GM19395 (cell line): ENCODE measurements at regions not wholly inside any gene's neighbourhood (a gene's known extent, or its start where the extent isn't known, plus 50 kb on each side); places are given as distances from the start of the nearest gene placed in this dataset.

Experiments used
- ATAC-seq: cut with Tn5 transposase; IDR thresholded peaks from one replicate; pipeline ENCODE4 v1.9.1; 2021; ENCODE audit warnings: mild to moderate bottlenecking, moderate library complexity; ENCODE audit not compliant: unreplicated experiment

DNA sequence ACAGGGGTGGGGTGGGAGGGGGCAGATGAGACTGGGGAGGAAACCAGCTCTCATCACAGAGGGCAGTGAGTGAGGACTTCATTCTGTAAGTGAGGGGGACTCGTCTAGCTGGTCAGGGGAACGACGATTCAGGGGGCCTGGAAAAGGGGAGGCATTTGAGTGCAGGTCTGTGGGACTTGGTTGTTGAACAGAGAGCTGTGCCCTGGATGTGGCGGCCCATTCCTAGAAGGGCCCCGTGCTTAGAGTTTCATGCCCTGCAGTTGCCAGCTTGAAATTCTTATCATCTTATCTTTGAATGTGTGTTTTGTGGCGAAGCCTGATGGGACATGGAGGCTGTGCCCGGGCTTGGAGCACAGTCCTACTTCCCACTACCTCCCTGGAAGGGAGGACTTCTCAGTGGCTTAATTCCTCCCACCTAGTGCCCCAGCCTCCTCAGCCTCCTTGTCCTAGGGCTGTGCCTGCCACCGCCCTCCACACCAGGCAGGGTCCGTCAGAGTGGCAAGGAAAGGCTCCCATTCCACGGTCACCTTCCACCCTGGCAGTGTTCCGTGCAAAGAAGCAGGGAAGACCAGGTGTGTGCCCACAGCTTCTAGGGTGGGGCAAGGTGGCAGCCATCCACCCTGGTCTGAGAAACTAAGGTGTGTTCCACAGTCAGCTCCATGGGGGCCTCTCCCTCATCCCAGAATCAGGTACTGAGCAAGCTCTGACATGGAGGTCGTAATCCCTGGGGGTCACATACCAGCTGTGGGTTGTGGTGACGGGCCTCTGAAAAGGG is 59.7 kb upstream of the LMO1 start:
- ATAC-seq = no peak

- ATAC-seq = no peak
These were observed 58.2 kb upstream of the LMO1 start for GRCh38 chr11:8321876-8322275.

GRCh38 chr11:8320076-8320475 is 56.4 kb upstream of the LMO1 start:
- no peak for ATAC-seq

DNA sequence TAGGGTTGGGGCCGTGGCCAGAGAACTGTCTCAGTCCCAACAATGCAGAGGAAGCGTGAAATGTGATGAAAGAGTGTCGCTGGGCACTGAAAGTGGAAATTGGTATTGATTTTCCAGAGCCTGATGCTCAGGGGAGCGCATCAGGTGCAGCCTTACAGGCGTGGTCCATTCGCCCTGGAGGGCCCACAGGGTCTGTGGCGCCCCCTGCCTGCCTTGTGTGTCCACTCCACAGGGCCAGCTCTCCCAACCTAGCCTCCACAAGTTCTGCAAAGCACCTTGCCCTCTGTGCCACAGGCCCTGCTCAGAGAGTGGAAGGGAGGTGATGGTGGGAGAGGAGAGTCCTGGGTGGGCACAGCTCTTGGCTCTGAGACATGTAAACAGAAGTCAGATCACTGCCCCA is 54.9 kb upstream of the LMO1 start:
- no peak for ATAC-seq

DNA sequence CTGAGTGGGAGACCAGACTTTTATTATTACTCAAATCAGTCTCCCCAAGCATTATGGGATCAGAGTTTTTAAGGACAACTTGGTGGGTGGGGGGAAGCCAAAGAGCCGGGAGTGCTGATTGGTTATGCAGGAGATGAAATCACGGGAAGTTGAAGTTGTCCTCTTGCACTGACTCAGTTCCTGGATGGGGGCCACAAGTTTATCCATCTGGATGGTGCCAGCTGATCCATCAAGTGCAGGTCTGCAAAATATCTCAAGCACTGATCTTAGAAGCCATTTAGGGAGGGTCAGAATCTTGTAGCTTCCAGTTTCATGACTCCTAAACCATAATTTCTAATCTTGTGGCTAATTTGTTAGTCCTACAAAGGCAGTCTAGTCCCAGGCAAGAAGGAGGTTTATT is 53.5 kb upstream of the LMO1 start:
- no peak for ATAC-seq

DNA sequence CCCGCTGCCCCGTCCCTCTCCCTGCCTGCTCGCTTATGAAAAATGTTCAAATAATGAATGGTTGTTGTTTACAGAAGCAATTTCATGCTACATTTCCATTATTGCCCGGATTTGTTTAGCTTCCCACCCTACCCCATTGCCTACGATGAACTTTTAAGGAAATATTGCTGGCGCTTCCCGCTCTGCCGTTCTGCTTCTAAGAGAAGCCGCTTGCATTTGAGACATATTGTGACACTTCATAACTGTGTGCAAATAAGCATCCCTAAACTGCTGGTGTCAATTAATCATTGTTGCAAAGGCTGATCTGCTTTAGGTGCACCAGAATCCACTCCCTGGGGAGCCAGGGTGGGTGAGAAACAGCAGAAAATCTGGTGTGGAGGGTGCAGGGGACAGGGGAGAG is 52.3 kb upstream of the LMO1 start:
- ATAC-seq = no peak

GRCh38 chr11:8315463-8315862 is 51.8 kb upstream of the LMO1 start:
- no peak for ATAC-seq

DNA sequence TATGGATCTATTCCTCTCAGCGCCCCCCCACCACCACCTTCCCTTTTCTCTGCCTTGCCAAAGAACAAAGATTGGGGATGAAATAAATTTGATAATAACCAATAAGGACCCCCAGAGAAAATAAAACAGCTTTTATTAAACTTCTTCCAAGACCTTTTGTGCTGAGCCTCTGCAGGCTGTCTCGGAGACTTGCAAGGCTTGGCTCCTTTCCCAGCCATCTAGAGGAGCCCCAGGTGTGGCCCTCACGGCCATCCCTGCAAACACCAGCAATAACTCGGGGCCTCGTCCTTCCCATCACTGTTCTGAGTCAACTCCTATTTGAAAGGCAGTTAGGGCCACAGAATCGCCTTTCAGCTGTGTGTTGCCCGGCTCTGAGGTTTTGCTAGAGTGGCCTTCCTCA is 51.2 kb upstream of the LMO1 start:
- no peak for ATAC-seq

DNA sequence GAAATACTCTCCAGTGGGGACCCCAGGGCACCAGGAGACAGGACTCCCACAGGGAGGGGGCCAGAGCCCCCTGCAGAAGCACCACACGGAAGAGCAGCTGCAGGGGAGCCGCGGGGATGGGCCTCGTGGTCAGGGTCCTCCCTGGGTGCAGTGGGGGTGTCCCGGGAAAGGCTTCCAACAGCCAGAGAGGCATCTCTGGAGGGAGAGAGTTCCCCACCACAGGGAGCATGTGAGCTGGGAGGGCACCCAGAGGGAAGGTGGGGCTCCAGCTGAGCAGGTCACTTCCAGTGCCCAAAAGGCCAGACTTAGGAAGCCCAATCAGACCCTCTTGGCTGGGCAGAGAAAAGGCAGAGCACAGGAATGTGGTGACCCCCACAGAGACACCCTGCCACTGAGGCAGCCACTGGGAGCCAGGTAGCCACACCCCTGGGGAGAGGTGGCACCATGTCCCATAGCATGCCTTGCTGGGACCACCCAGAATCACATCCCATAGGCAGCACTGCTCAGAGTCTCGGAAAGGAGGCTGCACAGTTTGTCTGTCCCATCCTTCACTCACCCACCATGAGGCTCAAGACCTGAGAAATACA is 49.9 kb upstream of the LMO1 start:
- no peak for ATAC-seq
